HCT116 (cell line): ENCODE measurements at regions not wholly inside any gene's neighbourhood (a gene's known extent, or its start where the extent isn't known, plus 50 kb on each side); places are given as distances from the start of the nearest gene placed in this dataset.

Experiments
- ATAC-seq: fragments of 200-7000 bp; cut with Tn5 transposase; 2 replicates; pipeline ENCODE4 v1.9.1; 2020; ENCODE audit warnings: mild to moderate bottlenecking, moderate library complexity
- BruUV-seq: library from RNA; stranded (reverse); fragments of 400-500 nt; replicated peaks from 2 replicates; lab custom pipeline; 2021; lab: Mats Ljungman, UMichigan
- CTCF ChIA-PET: fragments of 300-600 bp; sonication (Branson Sonifier 250); formaldehyde crosslinking; loops from one replicate; lab custom pipeline; 2021; ENCODE audit warnings: antibody characterized with exemption; lab: Charles Lee
- POLR2A ChIA-PET: fragments of 300-600, 350-600 bp; sonication (Branson Sonifier 250); formaldehyde crosslinking; loops from one replicate; lab custom pipeline; 2021; ENCODE audit warnings: antibody characterized with exemption; lab: Charles Lee
- RAD21 ChIA-PET, 2 experiments: fragments of 300-600 bp; sonication (Branson Sonifier 250); formaldehyde crosslinking; loops; one replicate each; lab custom pipeline; 2023; ENCODE audit warnings: low total read pairs in 2 of 2; ENCODE audit not compliant: uncharacterized antibody in 2 of 2, unreplicated experiment in 2 of 2, low non-redundant PET in 1 of 2; lab: Charles Lee
- DNase-seq: peaks from one replicate; pipeline ENCODE4 v3.0.0-alpha.2; 2010; ENCODE audit warnings: low read depth, low spot score
- H2AFZ ChIP-seq: fragments of 200-600 bp; shearing (Covaris generic), sonication (generic); 2 replicates; pipeline ENCODE4 v1.6.1; 2017; ENCODE audit warnings: low read depth, mixed run types, mixed read lengths, antibody characterized with exemption, low read length; ENCODE audit not compliant: poor library complexity, severe bottlenecking
- H3K27ac ChIP-seq: 2 replicates; pipeline ENCODE4 v1.5.1; 2012; ENCODE audit warnings: low read depth, low read length
- H3K27me3 ChIP-seq: fragments of 200-600 bp; sonication (generic); 2 replicates; pipeline ENCODE4 v1.6.1; 2016; ENCODE audit warnings: mixed run types, low read length, mixed read lengths; ENCODE audit not compliant: insufficient read depth
- H3K36me3 ChIP-seq, 2 experiments: fragments of 200-500 bp in 1 of 2; fragments of 200-600 bp in 1 of 2; sonication (Bioruptor generic) in 1 of 2; sonication (generic) in 1 of 2; 2 replicates each; pipeline versions ENCODE4 v1.5.1 to v1.6.1; 2014 to 2016; ENCODE audit warnings: low read length in 2 of 2, inconsistent platforms in 1 of 2, mixed read lengths in 1 of 2, mixed run types in 1 of 2; ENCODE audit not compliant: insufficient read depth in 2 of 2, control insufficient read depth in 1 of 2
- H3K4me1 ChIP-seq, 2 experiments: fragments of 200-600 bp in 1 of 2; sonication (generic) in 1 of 2; 2 replicates each; pipeline versions ENCODE4 v1.5.1 to v1.6.1; 2012 to 2017; ENCODE audit warnings: low read length in 2 of 2, inconsistent platforms in 1 of 2, mild to moderate bottlenecking in 1 of 2, mixed read lengths in 1 of 2, mixed run types in 1 of 2, moderate library complexity in 1 of 2; ENCODE audit not compliant: insufficient read depth in 2 of 2, control insufficient read depth in 1 of 2
- H3K4me2 ChIP-seq: fragments of 200-600 bp; sonication (generic); 2 replicates; pipeline ENCODE4 v1.6.1; 2017; ENCODE audit warnings: mixed run types, low read length, mixed read lengths
- H3K4me3 ChIP-seq, 2 experiments: fragments of 200-600 bp in 1 of 2; sonication (generic) in 1 of 2; replicated peaks in 1 of 2; 2 replicates each; pipeline ENCODE4 v1.5.1; 2011 to 2016; ENCODE audit warnings: low read length in 2 of 2, control low read depth in 1 of 2, low read depth in 1 of 2, mild to moderate bottlenecking in 1 of 2, mixed read lengths in 1 of 2, mixed run types in 1 of 2
- H3K79me2 ChIP-seq: fragments of 200-600 bp; sonication (generic); 2 replicates; pipeline ENCODE4 v1.6.1; 2017; ENCODE audit warnings: mild to moderate bottlenecking, mixed run types, low read length, moderate library complexity, mixed read lengths; ENCODE audit not compliant: insufficient read depth
- H3K9ac ChIP-seq: fragments of 200-600 bp; sonication (generic); 2 replicates; pipeline ENCODE4 v1.6.1; 2016; ENCODE audit warnings: low read length, mixed read lengths
- H3K9me2 ChIP-seq: fragments of 200-600 bp; sonication (generic), shearing (Covaris generic); 2 replicates; pipeline ENCODE4 v1.6.1; 2017; ENCODE audit warnings: mixed run types, mild to moderate bottlenecking, moderate library complexity; ENCODE audit not compliant: insufficient read depth
- H3K9me3 ChIP-seq, 2 experiments: fragments of 200-500 bp in 1 of 2; fragments of 200-600 bp in 1 of 2; sonication (Bioruptor generic) in 1 of 2; sonication (generic) in 1 of 2; 2 replicates each; pipeline ENCODE4 v1.6.1; 2014 to 2017; ENCODE audit warnings: low read length in 2 of 2, mixed read lengths in 2 of 2, inconsistent platforms in 1 of 2, low read depth in 1 of 2, mild to moderate bottlenecking in 1 of 2, mixed run types in 1 of 2, moderate library complexity in 1 of 2; ENCODE audit not compliant: control insufficient read depth in 1 of 2, insufficient read depth in 1 of 2
- H4K20me1 ChIP-seq: fragments of 200-600 bp; sonication (generic), shearing (Covaris generic); 2 replicates; pipeline ENCODE4 v1.6.1; 2017; ENCODE audit warnings: mixed run types, mild to moderate bottlenecking, moderate library complexity; ENCODE audit not compliant: insufficient read depth
- CEBPB ChIP-seq: IDR thresholded peaks from 2 replicates; pipeline ENCODE4 v1.6.1; 2012; ENCODE audit warnings: low read depth
- CTCF ChIP-seq, 3 experiments: fragments of 200-600 bp in 1 of 3; sonication (generic) in 1 of 3; IDR thresholded peaks in 2 of 3; conservative IDR thresholded peaks in 1 of 3; 2 replicates each; pipeline ENCODE4 v1.5.1; 2012 to 2017; ENCODE audit warnings: low read depth in 2 of 3, low read length in 2 of 3, antibody characterized with exemption in 1 of 3, borderline replicate concordance in 1 of 3, control low read depth in 1 of 3, mild to moderate bottlenecking in 1 of 3, mixed read lengths in 1 of 3, mixed run types in 1 of 3, moderate library complexity in 1 of 3; ENCODE audit not compliant: insufficient read depth in 1 of 3
- EZH2phosphoT487 ChIP-seq: fragments of 200-600 bp; IDR thresholded peaks from 2 replicates; pipeline ENCODE4 v1.6.1; 2018; ENCODE audit warnings: antibody characterized with exemption, borderline replicate concordance
- POLR2AphosphoS5 ChIP-seq: IDR thresholded peaks from 2 replicates; pipeline ENCODE4 v1.6.1; 2011; ENCODE audit warnings: mild to moderate bottlenecking, low read depth, low read length, moderate library complexity
- REST ChIP-seq: IDR thresholded peaks from 2 replicates; pipeline ENCODE4 v1.6.1; 2012; ENCODE audit warnings: low read depth
- SP1 ChIP-seq: IDR thresholded peaks from 2 replicates; pipeline ENCODE4 v1.6.1; 2012; ENCODE audit warnings: low read depth
- SRF ChIP-seq: IDR thresholded peaks from 2 replicates; pipeline ENCODE4 v1.6.1; 2012; ENCODE audit warnings: low read depth
- YY1 ChIP-seq: IDR thresholded peaks from 2 replicates; pipeline ENCODE4 v1.6.1; 2011; ENCODE audit warnings: low read length, low read depth, moderate library complexity, mild to moderate bottlenecking; ENCODE audit not compliant: insufficient replicate concordance; ENCODE audit errors: extremely low read depth
- ZBTB33 ChIP-seq: IDR thresholded peaks from 2 replicates; pipeline ENCODE4 v1.6.1; 2011; ENCODE audit warnings: mild to moderate bottlenecking, low read length, moderate library complexity; ENCODE audit not compliant: insufficient replicate concordance; ENCODE audit errors: extremely low read depth
- ZFX ChIP-seq: fragments of 450-650 bp; IDR thresholded peaks from 2 replicates; pipeline ENCODE4 v1.6.1; 2017
- intact Hi-C: fragments of 100-400 bp; cut with micrococcal nuclease; formaldehyde crosslinking; loops from 2 replicates; pipeline ENCODE4 v1.10.0; 2022

- ATAC-seq (no peak), DNase-seq (no peak)
- TF ChIP-seq REST = no peak
- no peak for TF ChIP-seq ZFX
- TF ChIP-seq SP1 = no peak
- TF ChIP-seq POLR2AphosphoS5 = no peak
- no peak for TF ChIP-seq EZH2phosphoT487
- no peak for TF ChIP-seq SRF
- TF ChIP-seq CTCF (IDR thresholded peaks at IDR 0.05 in 2 of 3, conservative IDR thresholded peaks at IDR 0.05 in 1 of 3; ENCODE audit: borderline replicate concordance in 1 of 3, insufficient read depth in 1 of 3, low read depth in 2 of 3, low read length in 2 of 3) = no peak
- no peak for TF ChIP-seq YY1
- no peak for TF ChIP-seq CEBPB
- no peak for TF ChIP-seq ZBTB33
- no peaks in the 10 kb centered on the region for H4K20me1 ChIP-seq
- H3K9me3 ChIP-seq = no peaks in the 10 kb centered on the region
- POLR2A ChIA-PET = no interaction called here
- no peaks in the 10 kb centered on the region for H3K36me3 ChIP-seq
- CTCF ChIA-PET = no interaction called here
- H2AFZ ChIP-seq = no peak overlapping the region
- intact Hi-C loops = no loop called here
- H3K9ac ChIP-seq = no peak overlapping the region
- H3K4me1 ChIP-seq = peaks cover 7 to 8% of the 10 kb centered on the region in 2 experiments; a peak in 3 of 4 replicates
- no peaks in the 10 kb centered on the region for H3K9me2 ChIP-seq
- no peak overlapping the region for H3K4me3 ChIP-seq
- H3K27me3 ChIP-seq = peaks cover 3% of the 10 kb centered on the region; the same call in 1 of the 2 replicates
- no peak overlapping the region for H3K27ac ChIP-seq
- no peaks in the 10 kb centered on the region for H3K79me2 ChIP-seq
- no peak overlapping the region for H3K4me2 ChIP-seq
- BruUV-seq = no TSS peak
- RAD21 ChIA-PET = no interaction called here
These were observed 60.1 kb upstream of the TRABD2B start for GRCh38 chr1:48057249-48057648.
